GM12878 (cell line): ENCODE measurements at regions not wholly inside any gene's neighbourhood (a gene's known extent, or its start where the extent isn't known, plus 50 kb on each side); places are given as distances from the start of the nearest gene placed in this dataset.

Experiments used
- CHD2 ChIP-seq: IDR thresholded peaks from 2 replicates; pipeline ENCODE4 v1.6.1; 2011; ENCODE audit warnings: low read depth, low read length, improper control_type of control experiment, borderline replicate concordance
- CTCF ChIP-seq, 3 experiments: IDR thresholded peaks in 2 of 3; conservative IDR thresholded peaks in 1 of 3; 2 replicates each; pipeline ENCODE4 v1.5.1; 2011; ENCODE audit warnings: low read depth in 3 of 3, low read length in 3 of 3, mild to moderate bottlenecking in 3 of 3, control low read depth in 2 of 3, moderate library complexity in 2 of 3, inconsistent platforms in 1 of 3, mixed read lengths in 1 of 3; ENCODE audit not compliant: control insufficient read depth in 2 of 3, insufficient read depth in 1 of 3; ENCODE audit errors: extremely low read depth in 1 of 3
- FOXK2 ChIP-seq: fragments of 450-650 bp; IDR thresholded peaks from 2 replicates; pipeline ENCODE4 v1.6.1; 2017; ENCODE audit warnings: mild to moderate bottlenecking, moderate library complexity
- JUNB ChIP-seq: IDR thresholded peaks from 2 replicates; pipeline ENCODE4 v1.6.1; 2016; ENCODE audit warnings: antibody characterized with exemption, mild to moderate bottlenecking
- JUND ChIP-seq: IDR thresholded peaks from 2 replicates; pipeline ENCODE4 v1.6.1; 2012; ENCODE audit warnings: low read depth, mild to moderate bottlenecking, low read length, improper control_type of control experiment, moderate library complexity
- MLLT1 ChIP-seq: fragments of 450-650 bp; IDR thresholded peaks from 2 replicates; pipeline ENCODE4 v1.6.1; 2016; ENCODE audit warnings: mild to moderate bottlenecking
- POLR2A ChIP-seq: IDR thresholded peaks from 2 replicates; pipeline ENCODE4 v1.6.1; 2011; ENCODE audit warnings: low read depth, mild to moderate bottlenecking, low read length
- SIN3A ChIP-seq: IDR thresholded peaks from 2 replicates; pipeline ENCODE4 v1.6.1; 2012; ENCODE audit warnings: low read depth, low read length, improper control_type of control experiment
- SP1 ChIP-seq: IDR thresholded peaks from one replicate; pipeline ENCODE4 v1.6.1; 2011; ENCODE audit warnings: low read depth, low read length
- TARDBP ChIP-seq: IDR thresholded peaks from 2 replicates; pipeline ENCODE4 v1.6.1; 2016; ENCODE audit warnings: borderline replicate concordance
- ZBTB33 ChIP-seq: fragments of 450-650 bp; IDR thresholded peaks from 2 replicates; pipeline ENCODE4 v1.6.1; 2017; ENCODE audit warnings: mild to moderate bottlenecking
- ZNF274 ChIP-seq: IDR thresholded peaks from one replicate; pipeline ENCODE4 v1.8.0; 2011; ENCODE audit not compliant: insufficient read length, insufficient read depth

- TF ChIP-seq CTCF (IDR thresholded peaks at IDR 0.05 in 2 of 3, conservative IDR thresholded peaks at IDR 0.05 in 1 of 3; ENCODE audit: control insufficient read depth in 2 of 3, extremely low read depth in 1 of 3, insufficient read depth in 1 of 3, low read depth in 3 of 3, low read length in 3 of 3) (no peak), JUND (no peak), TARDBP (no peak), SIN3A (no peak), POLR2A (no peak), MLLT1 (no peak), FOXK2 (no peak), CHD2 (no peak), ZNF274 (no peak), ZBTB33 (no peak), JUNB (no peak), SP1 (no peak)
These were observed 57.5 kb upstream of the TAMM41 start for GRCh38 chr3:11904157-11904556.
